LNCaP clone FGC (cell line): ENCODE measurements at regions not wholly inside any gene's neighbourhood (a gene's known extent, or its start where the extent isn't known, plus 50 kb on each side); places are given as distances from the start of the nearest gene placed in this dataset.

Source experiments
- DNase-seq: peaks from one replicate; pipeline ENCODE4 v3.0.0-alpha.2; 2011; ENCODE audit warnings: low read depth
- H3K4me3 ChIP-seq: 2 replicates; pipeline ENCODE4 v1.5.1; 2011; ENCODE audit warnings: mild to moderate bottlenecking, low read depth, low read length, control low read depth
- CTCF ChIP-seq: IDR thresholded peaks from 2 replicates; pipeline ENCODE4 v1.5.1; 2012; ENCODE audit warnings: mild to moderate bottlenecking; ENCODE audit not compliant: control insufficient read depth, insufficient read depth; ENCODE audit errors: extremely low read depth

- no peak for DNase-seq
- H3K4me3 ChIP-seq: no peak overlapping the region
- no peak for TF ChIP-seq CTCF
Measured at GRCh38 chr10:54880996-54881395, 80.0 kb upstream of the PCDH15 start.

GRCh38 chr10:54869022-54869421, 68.0 kb upstream of the PCDH15 start:
- TF ChIP-seq CTCF: no peak
- no peak overlapping the region for H3K4me3 ChIP-seq
- DNase-seq: no peak

- peak; percentile 31 for DNase-seq
- TF ChIP-seq CTCF: no peak
- peak overlapping the region; percentile 19; the same call in 1 of the 2 replicates for H3K4me3 ChIP-seq
Measured at GRCh38 chr10:54866666-54867065, 65.6 kb upstream of the PCDH15 start.

- TF ChIP-seq CTCF: no peak
- DNase-seq: no peak
- no peak overlapping the region for H3K4me3 ChIP-seq
Measured at GRCh38 chr10:54854843-54855242, 53.8 kb upstream of the PCDH15 start.

- no peak for TF ChIP-seq CTCF
- no peak for DNase-seq
- no peak overlapping the region for H3K4me3 ChIP-seq
Measured at GRCh38 chr10:54854389-54854788, 53.4 kb upstream of the PCDH15 start.

- no peak for TF ChIP-seq CTCF
- H3K4me3 ChIP-seq: no peak overlapping the region
- DNase-seq: no peak
Measured at GRCh38 chr10:54853883-54854282, 52.9 kb upstream of the PCDH15 start.
